Right lobe of liver (tissue), 6 donors: ENCODE measurements at regions not wholly inside any gene's neighbourhood (a gene's known extent, or its start where the extent isn't known, plus 50 kb on each side); places are given as distances from the start of the nearest gene placed in this dataset.
"Not testable (repeated sequence)": the region's sequence is repeated elsewhere in the genome, so short reads cannot be mapped to it uniquely, and the experiment has no call there.

ENCODE experiments used
- ATAC-seq, 4 donors: fragments of 200-7000 bp; cut with Tn5 transposase; one replicate each; pipeline ENCODE4 v1.9.1; 2020; ENCODE audit warnings: mild to moderate bottlenecking in 4 of 4, moderate library complexity in 4 of 4
- DNase-seq, 3 donors: peaks; one replicate each; pipeline ENCODE4 v3.0.0-alpha.2; 2020
- H3K27ac ChIP-seq, 3 donors: fragments of 200-600 bp; one replicate each; pipeline ENCODE4 v1.8.0; 2022
- H3K27me3 ChIP-seq, 2 donors: fragments of 200-600 bp; one replicate each; pipeline ENCODE4 v1.8.0; 2022
- H3K36me3 ChIP-seq, 4 donors: fragments of 200-600 bp; sonication (generic) in 1 of 4; one replicate each; pipeline versions ENCODE4 v1.5.1 to v1.8.0; 2017 to 2022; ENCODE audit warnings: control low read depth in 1 of 4
- H3K4me1 ChIP-seq, 4 donors: fragments of 200-600 bp; sonication (generic) in 1 of 4; one replicate each; pipeline versions ENCODE4 v1.5.1 to v1.8.0; 2017 to 2022; ENCODE audit warnings: control low read depth in 1 of 4
- H3K4me3 ChIP-seq, 3 donors: fragments of 200-600 bp; one replicate each; pipeline ENCODE4 v1.8.0; 2022
- H3K9me3 ChIP-seq, 4 donors: fragments of 200-600 bp; sonication (generic) in 1 of 4; one replicate each; pipeline versions ENCODE4 v1.5.1 to v1.8.0; 2017 to 2022; ENCODE audit warnings: control low read depth in 1 of 4
- CTCF ChIP-seq, 4 donors: fragments of 200-600 bp in 3 of 4; fragments of 450-650 bp in 1 of 4; IDR thresholded peaks; one replicate each; pipeline versions ENCODE4 v1.5.1 to v1.8.0; 2016 to 2022; ENCODE audit warnings: antibody characterized with exemption in 4 of 4, mild to moderate bottlenecking in 2 of 4
- POLR2A ChIP-seq: fragments of 450-650 bp; IDR thresholded peaks from one replicate; pipeline ENCODE4 v1.6.1; 2017; ENCODE audit warnings: antibody characterized with exemption, mild to moderate bottlenecking
- WGBS: methylation state at CpG from one replicate; pipeline ENCODE4 v1.1.6; 2018; ENCODE audit warnings: low coverage, low lambda C conversion rate; ENCODE audit not compliant: insufficient coverage; ENCODE audit errors: missing lambda C conversion rate; 5-methylcytosine and 5-hydroxymethylcytosine counted together
- intact Hi-C, 2 donors: fragments of 100-400 bp; cut with DNase I; formaldehyde crosslinking; loops; one replicate each; pipeline versions ENCODE4 v1.11.2 to v1.14.1; 2022
- donor health status: DM: no; HTN: yes; CAD: no.
- donor health status: DM: no; HTN: no; CAD: no.
- donor health status: DM: no; HTN: no; CAD: no.
- donor health status: DM: no; HTN: yes; CAD: no.
- donor health status: DM: no; HTN: yes; CAD: no.

- DNase-seq: no peak
- intact Hi-C loops: no loop called here
- TF ChIP-seq POLR2A (no peak), CTCF (IDR thresholded peaks at IDR 0.05) (no peak)
- Histone ChIP-seq H3K9me3 (no peaks in the 10 kb centered on the region), H3K27me3 (no peaks in the 10 kb centered on the region), H3K4me3 (no peak overlapping the region), H3K36me3 (no peaks in the 10 kb centered on the region), H3K4me1 (no peaks in the 10 kb centered on the region), H3K27ac (no peak overlapping the region)
- WGBS: 100% methylated on average over 1 of the region's 1 CpG
- ATAC-seq: no peak
Measured at GRCh38 chr6:140499607-140500006, 1125.2 kb upstream of the CITED2 start.

DNA sequence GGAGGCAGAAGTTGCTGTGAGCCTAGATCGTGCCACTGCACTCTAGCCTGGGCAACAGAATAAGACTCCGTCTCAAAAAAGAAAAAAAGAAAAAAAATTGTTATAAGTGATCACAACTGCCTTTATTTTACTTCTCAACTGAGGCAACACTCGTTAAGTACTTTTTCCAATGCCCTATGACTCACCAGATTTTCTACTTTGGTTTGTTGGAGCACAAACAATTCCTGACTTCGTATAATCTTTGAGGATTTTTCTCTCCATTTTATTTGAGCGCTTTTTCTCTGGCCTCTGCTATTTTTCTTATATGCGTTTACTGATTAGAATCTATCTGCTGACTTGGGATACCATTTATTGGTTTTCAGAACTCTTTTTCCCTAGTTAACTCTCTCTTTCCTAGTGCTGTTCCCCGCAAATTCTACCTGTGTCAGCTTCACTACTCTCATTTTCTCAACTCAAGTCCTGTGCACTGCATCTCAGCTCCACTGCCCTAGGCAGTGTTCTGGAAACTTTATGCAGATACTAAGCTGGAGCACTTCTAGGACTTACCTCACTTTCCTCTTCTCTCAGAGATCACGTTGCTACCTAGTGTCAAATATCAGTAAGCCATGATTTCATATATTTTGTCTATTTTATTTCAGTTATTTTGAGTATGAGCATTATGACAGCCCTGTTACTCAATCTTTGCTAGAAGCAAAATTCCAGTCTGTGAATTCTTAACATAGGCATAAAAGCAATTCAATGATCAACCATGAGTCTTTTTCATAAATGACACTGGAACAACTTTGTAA lies 1120.1 kb upstream of the CITED2 start:
- H3K4me3 ChIP-seq: no peak overlapping the region
- no peak for ATAC-seq
- H3K9me3 ChIP-seq: no peaks in the 10 kb centered on the region
- no peaks in the 10 kb centered on the region for H3K4me1 ChIP-seq
- TF ChIP-seq POLR2A (no peak), CTCF (IDR thresholded peaks at IDR 0.05) (no peak)
- no peak for DNase-seq
- no peaks in the 10 kb centered on the region for H3K36me3 ChIP-seq
- no peak overlapping the region for H3K27ac ChIP-seq
- intact Hi-C loops: no loop called here
- 84% methylated on average over 8 of the region's 8 CpGs for WGBS
- H3K27me3 ChIP-seq: no peaks in the 10 kb centered on the region

GRCh38 chr6:140493470-140493869 lies 1119.0 kb upstream of the CITED2 start:
- H3K9me3 ChIP-seq, H3K27me3 ChIP-seq, H3K4me3 ChIP-seq, H3K4me1 ChIP-seq, H3K36me3 ChIP-seq, intact Hi-C loops, H3K27ac ChIP-seq, DNase-seq, ATAC-seq: not testable (repeated sequence)
- 91% methylated on average over 4 of the region's 4 CpGs for WGBS

- Histone ChIP-seq H3K27me3 (no peaks in the 10 kb centered on the region), H3K36me3 (no peaks in the 10 kb centered on the region), H3K4me1 (no peaks in the 10 kb centered on the region), H3K27ac (no peak overlapping the region), H3K9me3 (peaks cover 0 to 3% (median 0%) of the 10 kb centered on the region in 4 donors), H3K4me3 (no peak overlapping the region)
- 74% methylated on average over 2 of the region's 2 CpGs for WGBS
- DNase-seq (no peak), ATAC-seq (no peak)
- intact Hi-C loops: no loop called here
- TF ChIP-seq CTCF (IDR thresholded peaks at IDR 0.05) (no peak), POLR2A (no peak)
Measured at GRCh38 chr6:140490081-140490480, 1115.6 kb upstream of the CITED2 start.

GRCh38 chr6:140487586-140487985 lies 1113.1 kb upstream of the CITED2 start:
- TF ChIP-seq CTCF (IDR thresholded peaks at IDR 0.05) (no peak), POLR2A (no peak)
- Histone ChIP-seq H3K27me3 (no peaks in the 10 kb centered on the region), H3K27ac (no peak overlapping the region), H3K4me1 (no peaks in the 10 kb centered on the region), H3K36me3 (no peaks in the 10 kb centered on the region), H3K9me3 (peaks cover 0 to 3% (median 0%) of the 10 kb centered on the region in 4 donors), H3K4me3 (no peak overlapping the region)
- 62% methylated on average over 2 of the region's 2 CpGs for WGBS
- DNase-seq (no peak), ATAC-seq (no peak)
- intact Hi-C loops: no loop called here
